Smooth muscle cell (in vitro differentiated cells): ENCODE measurements at regions not wholly inside any gene's neighbourhood (a gene's known extent, or its start where the extent isn't known, plus 50 kb on each side); places are given as distances from the start of the nearest gene placed in this dataset.

Experiments
- DNase-seq: peaks from one replicate; lab custom pipeline; 2025; ENCODE audit not compliant: unreplicated experiment; lab: John Stamatoyannopoulos, UW
- H2AFZ ChIP-seq: fragments of 200-600 bp; sonication (generic); 2 replicates; pipeline ENCODE4 v1.6.0; 2016; ENCODE audit warnings: antibody characterized with exemption, low read depth, mild to moderate bottlenecking
- H3F3A ChIP-seq: fragments of 200-600 bp; sonication (generic); 2 replicates; pipeline ENCODE4 v1.6.0; 2017; ENCODE audit warnings: antibody characterized with exemption, low read depth
- H3K27ac ChIP-seq: fragments of 200-600 bp; sonication (generic); 2 replicates; pipeline ENCODE4 v1.5.1; 2016; ENCODE audit warnings: low read depth, mild to moderate bottlenecking
- H3K27me3 ChIP-seq: fragments of 200-600 bp; sonication (generic); 2 replicates; pipeline ENCODE4 v1.6.1; 2016; ENCODE audit warnings: low read depth, mild to moderate bottlenecking
- H3K36me3 ChIP-seq: fragments of 200-600 bp; sonication (generic); 2 replicates; pipeline ENCODE4 v1.5.1; 2016; ENCODE audit warnings: low read depth
- H3K4me1 ChIP-seq: fragments of 200-600 bp; sonication (generic); 2 replicates; pipeline ENCODE4 v1.5.1; 2016; ENCODE audit warnings: low read depth
- H3K4me2 ChIP-seq: fragments of 200-600 bp; sonication (generic); 2 replicates; pipeline ENCODE4 v1.6.0; 2016; ENCODE audit warnings: mild to moderate bottlenecking
- H3K4me3 ChIP-seq: fragments of 200-600 bp; sonication (generic); 2 replicates; pipeline ENCODE4 v1.5.1; 2016; ENCODE audit warnings: mild to moderate bottlenecking
- H3K79me2 ChIP-seq: fragments of 200-600 bp; sonication (generic); 2 replicates; pipeline ENCODE4 v1.6.0; 2016; ENCODE audit warnings: low read depth, mild to moderate bottlenecking
- H3K9ac ChIP-seq: fragments of 200-600 bp; sonication (generic); 2 replicates; pipeline ENCODE4 v1.6.0; 2016; ENCODE audit warnings: low read depth
- H3K9me3 ChIP-seq: fragments of 200-600 bp; sonication (generic); replicated peaks from 2 replicates; pipeline ENCODE4 v1.5.1; 2016; ENCODE audit warnings: low read depth
- H4K20me1 ChIP-seq: fragments of 200-600 bp; sonication (generic); 2 replicates; pipeline ENCODE4 v1.6.0; 2016; ENCODE audit warnings: low read depth
- CTCF ChIP-seq: fragments of 200-600 bp; sonication (generic); IDR thresholded peaks from 2 replicates; pipeline ENCODE4 v1.5.1; 2017; ENCODE audit warnings: borderline replicate concordance, mild to moderate bottlenecking, antibody characterized with exemption; ENCODE audit not compliant: insufficient read depth, poor library complexity, severe bottlenecking
- WGBS: methylation state at CpG from one replicate; pipeline ENCODE4 v1.1.7; 2016; ENCODE audit warnings: low lambda C conversion rate; 5-methylcytosine and 5-hydroxymethylcytosine counted together

- Histone ChIP-seq H3K79me2 (no peaks in the 10 kb centered on the region), H3K9ac (peak overlapping the region; percentile 82), H3K4me1 (peaks cover 6% of the 10 kb centered on the region), H3K4me3 (no peak overlapping the region), H4K20me1 (no peaks in the 10 kb centered on the region), H3K27ac (peak overlapping the region; percentile 95), H3K36me3 (no peaks in the 10 kb centered on the region), H2AFZ (no peak overlapping the region), H3F3A (peaks cover 18% of the 10 kb centered on the region), H3K4me2 (peak overlapping the region; percentile 72), H3K27me3 (no peaks in the 10 kb centered on the region), H3K9me3 (no peaks in the 10 kb centered on the region)
- WGBS, result 90% methylated on average over 3 of the region's 3 CpGs
- DNase-seq, result no peak
- no peak for TF ChIP-seq CTCF
These were observed 69.3 kb upstream of the CYP1B1 start for GRCh38 chr2:38145236-38145635.

- Histone ChIP-seq H3K27me3 (no peaks in the 10 kb centered on the region), H3K9me3 (no peaks in the 10 kb centered on the region), H3F3A (peaks cover 16% of the 10 kb centered on the region), H2AFZ (no peak overlapping the region), H3K4me1 (peaks cover 6% of the 10 kb centered on the region), H3K27ac (no peak overlapping the region), H3K4me3 (no peak overlapping the region), H4K20me1 (no peaks in the 10 kb centered on the region), H3K79me2 (no peaks in the 10 kb centered on the region), H3K36me3 (no peaks in the 10 kb centered on the region), H3K9ac (no peak overlapping the region), H3K4me2 (no peak overlapping the region)
- DNase-seq, result no peak
- no peak for TF ChIP-seq CTCF
- over 99% methylated on average over 4 of the region's 4 CpGs for WGBS
These were observed 66.7 kb upstream of the CYP1B1 start for GRCh38 chr2:38142627-38143026.

GRCh38 chr2:38141501-38141900 is 65.5 kb upstream of the CYP1B1 start:
- Histone ChIP-seq H4K20me1 (no peaks in the 10 kb centered on the region), H3K27ac (no peak overlapping the region), H3K4me1 (peaks cover 3% of the 10 kb centered on the region), H3F3A (peaks cover 14% of the 10 kb centered on the region), H3K9ac (no peak overlapping the region), H3K4me3 (no peak overlapping the region), H3K36me3 (no peaks in the 10 kb centered on the region), H3K4me2 (no peak overlapping the region), H3K27me3 (no peaks in the 10 kb centered on the region), H3K79me2 (no peaks in the 10 kb centered on the region), H3K9me3 (no peaks in the 10 kb centered on the region), H2AFZ (peak overlapping the region; percentile 64)
- DNase-seq, result no peak
- TF ChIP-seq CTCF, result no peak
- 70% methylated on average over 4 of the region's 4 CpGs for WGBS

- DNase-seq, result no peak
- Histone ChIP-seq H3K79me2 (no peaks in the 10 kb centered on the region), H3K36me3 (no peaks in the 10 kb centered on the region), H3K4me2 (no peak overlapping the region), H3K4me3 (no peak overlapping the region), H3K9ac (no peak overlapping the region), H3K9me3 (no peaks in the 10 kb centered on the region), H3F3A (no peaks in the 10 kb centered on the region), H3K27ac (no peak overlapping the region), H3K27me3 (no peaks in the 10 kb centered on the region), H2AFZ (no peak overlapping the region), H3K4me1 (no peaks in the 10 kb centered on the region), H4K20me1 (no peaks in the 10 kb centered on the region)
- TF ChIP-seq CTCF, result no peak
- 88% methylated on average over 6 of the region's 6 CpGs for WGBS
These were observed 63.0 kb upstream of the CYP1B1 start for GRCh38 chr2:38138996-38139395.
